ENCODE measurements at regions not wholly inside any gene's neighbourhood (a gene's known extent, or its start where the extent isn't known, plus 50 kb on each side); places are given as distances from the start of the nearest gene placed in this dataset.
"Not testable (repeated sequence)": the region's sequence is repeated elsewhere in the genome, so short reads cannot be mapped to it uniquely, and the experiment has no call there.

GRCh38 chr2:76697439-76697838, 824.7 kb downstream of the LRRTM4 start:
- DNase-seq: not testable (repeated sequence)

GRCh38 chr2:76692908-76693307, 829.3 kb downstream of the LRRTM4 start:
- DNase-seq: no peak

- no peak for DNase-seq
Measured at GRCh38 chr2:76688732-76689131, 833.4 kb downstream of the LRRTM4 start.

DNA sequence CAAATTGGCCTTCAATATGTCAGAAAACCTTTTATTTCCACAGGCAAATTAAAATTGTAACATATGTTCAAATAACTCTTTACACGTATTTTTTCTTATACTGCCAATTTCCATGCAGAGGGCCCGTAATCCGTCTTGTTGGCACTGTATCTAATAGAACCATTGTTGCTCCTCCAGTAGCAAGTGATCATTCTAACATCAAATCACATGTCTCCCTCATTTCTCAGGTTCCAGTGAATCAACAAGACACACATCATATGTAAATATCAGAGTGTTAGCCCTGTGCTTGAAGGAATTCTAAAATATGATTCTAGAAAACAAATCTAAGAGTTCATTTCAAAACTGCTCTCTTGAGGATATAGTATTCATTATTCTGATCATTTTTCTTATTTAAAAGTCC, 834.3 kb downstream of the LRRTM4 start:
- DNase-seq: no peak

GRCh38 chr2:76684756-76685155, 837.4 kb downstream of the LRRTM4 start:
- DNase-seq: no peak

DNA sequence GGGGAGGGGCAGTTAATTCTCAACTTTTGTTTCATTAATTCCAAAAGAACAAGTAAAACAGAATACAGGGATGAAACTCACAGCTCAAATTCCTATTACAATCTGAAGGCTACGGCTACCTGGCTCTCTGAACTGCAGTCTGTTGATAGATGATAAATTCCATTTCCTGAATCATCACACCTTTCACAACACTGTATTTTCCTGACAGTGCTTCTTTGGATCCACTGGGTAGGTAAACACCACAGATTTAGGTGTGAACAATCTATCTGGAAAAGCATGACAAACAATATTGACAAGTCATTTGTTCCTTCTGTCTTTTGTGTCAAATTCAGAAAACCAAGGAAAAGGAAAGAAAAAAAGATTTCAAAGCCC, 843.2 kb downstream of the LRRTM4 start:
- DNase-seq: no peak

DNA sequence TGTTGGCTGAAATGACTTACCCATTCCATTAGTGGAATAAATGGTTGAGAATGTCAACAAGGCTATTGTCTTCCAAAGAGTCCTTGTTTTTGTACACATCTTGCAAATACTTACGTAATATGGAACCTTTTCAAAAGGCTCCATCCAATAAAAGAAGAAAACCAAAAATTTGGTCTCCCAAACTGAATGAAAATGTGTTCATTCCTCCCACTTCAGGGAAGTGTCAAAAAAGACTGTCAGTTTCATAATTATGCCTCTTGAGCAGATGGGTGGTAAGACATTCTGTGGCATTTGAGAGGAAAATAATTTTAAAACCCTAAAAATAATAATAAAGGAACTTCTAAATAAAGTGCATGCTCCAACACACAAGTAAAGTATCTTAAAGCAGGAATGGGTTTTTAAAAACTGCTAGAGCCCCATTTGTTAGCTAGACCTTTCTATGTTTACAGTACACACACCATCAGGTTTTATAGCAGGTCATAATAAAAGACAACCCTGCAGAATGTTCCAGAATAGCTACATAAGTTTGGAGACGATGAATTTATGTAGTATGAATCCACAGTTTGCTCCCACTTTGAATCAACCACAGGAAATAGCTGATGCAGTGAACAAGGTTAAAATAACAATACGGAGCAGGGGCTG, 843.7 kb downstream of the LRRTM4 start:
- DNase-seq: no peak

GRCh38 chr2:76675212-76675611, 847.0 kb downstream of the LRRTM4 start:
- DNase-seq: no peak

- no peak for DNase-seq
Measured at GRCh38 chr2:76672798-76673197, 849.4 kb downstream of the LRRTM4 start.

- DNase-seq: no peak
Measured at GRCh38 chr2:76669966-76670465, 852.2 kb downstream of the LRRTM4 start.

GRCh38 chr2:76668279-76668678, 853.9 kb downstream of the LRRTM4 start:
- no peak for DNase-seq

DNA sequence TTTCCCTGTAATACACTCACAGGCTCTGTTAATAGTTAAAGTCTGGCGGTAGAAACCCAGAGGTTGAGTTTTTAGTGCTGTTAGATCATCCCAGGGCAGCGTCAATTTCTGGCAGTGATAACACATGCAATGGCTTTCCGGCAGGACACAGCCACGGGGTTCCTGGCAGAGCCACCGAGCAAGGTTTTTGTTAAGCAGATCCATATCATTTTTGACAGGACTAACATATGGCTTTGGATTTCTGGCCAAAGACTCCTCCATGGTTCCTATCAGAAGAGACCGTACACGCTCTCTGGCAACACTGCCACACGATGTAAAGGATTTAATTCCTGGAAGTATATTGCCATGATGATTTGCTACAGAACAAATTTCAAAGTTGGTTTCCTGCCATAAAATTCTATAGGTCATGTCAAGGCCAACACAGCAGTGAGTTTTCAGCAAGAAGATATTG, 854.3 kb downstream of the LRRTM4 start:
- no peak for DNase-seq

- DNase-seq: no peak
Measured at GRCh38 chr2:76642129-76642528, 880.0 kb downstream of the LRRTM4 start.

- no peak for DNase-seq
Measured at GRCh38 chr2:76641506-76641905, 880.7 kb downstream of the LRRTM4 start.

GRCh38 chr2:76640905-76641304, 881.3 kb downstream of the LRRTM4 start:
- no peak for DNase-seq

- DNase-seq: no peak
Measured at GRCh38 chr2:76639171-76639680, 883.0 kb downstream of the LRRTM4 start.

DNA sequence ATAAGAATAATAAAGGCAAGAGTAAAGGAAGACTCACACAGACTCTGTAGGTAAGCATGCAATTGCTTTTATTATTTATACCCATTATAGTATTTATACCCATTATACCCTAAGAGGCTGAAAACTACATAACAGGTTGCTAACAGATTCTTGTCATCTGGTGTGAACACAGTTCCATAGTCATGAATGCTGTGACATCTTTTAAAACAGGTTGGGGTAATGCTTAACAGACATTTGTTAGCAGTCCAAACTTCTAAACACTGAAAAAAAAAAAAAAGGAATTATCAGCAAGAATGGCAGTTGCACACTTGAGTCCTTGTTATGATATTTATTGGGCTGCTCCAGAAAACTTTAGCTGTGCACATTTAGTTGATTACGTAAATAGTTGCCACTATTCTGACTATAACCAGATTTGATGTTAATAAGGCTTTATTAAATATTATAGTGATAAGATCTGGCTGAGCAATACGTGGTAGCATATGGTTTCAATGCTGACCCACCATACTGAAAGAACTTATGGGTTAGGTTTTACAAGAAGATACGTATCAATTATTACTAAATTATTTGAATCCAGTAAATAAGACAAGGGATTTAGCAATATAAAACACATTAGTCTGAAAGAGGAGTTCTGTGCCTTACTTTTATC, 888.8 kb downstream of the LRRTM4 start:
- DNase-seq: no peak

- DNase-seq: no peak
Measured at GRCh38 chr2:76625101-76625500, 897.1 kb downstream of the LRRTM4 start.

DNA sequence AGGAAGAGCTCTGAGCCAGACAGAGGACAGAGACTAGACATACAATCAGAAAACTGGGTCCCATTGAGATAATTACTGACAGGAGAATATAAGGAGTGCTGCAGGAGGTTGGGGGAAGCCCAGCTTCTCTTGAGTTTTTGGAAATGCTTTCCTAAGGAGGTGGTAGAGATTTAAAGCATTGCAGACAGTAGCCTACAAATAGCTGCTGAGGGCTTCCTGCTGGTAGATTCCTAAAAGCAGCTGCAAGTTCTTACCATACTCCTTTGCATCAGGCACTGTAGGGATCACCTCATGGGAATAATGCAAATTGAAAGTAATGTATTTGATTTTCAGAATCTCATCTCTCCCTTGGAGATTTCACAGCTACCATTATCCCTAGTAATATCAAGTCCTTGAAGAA, 902.6 kb upstream of the GCFC2 start:
- DNase-seq: no peak

DNA sequence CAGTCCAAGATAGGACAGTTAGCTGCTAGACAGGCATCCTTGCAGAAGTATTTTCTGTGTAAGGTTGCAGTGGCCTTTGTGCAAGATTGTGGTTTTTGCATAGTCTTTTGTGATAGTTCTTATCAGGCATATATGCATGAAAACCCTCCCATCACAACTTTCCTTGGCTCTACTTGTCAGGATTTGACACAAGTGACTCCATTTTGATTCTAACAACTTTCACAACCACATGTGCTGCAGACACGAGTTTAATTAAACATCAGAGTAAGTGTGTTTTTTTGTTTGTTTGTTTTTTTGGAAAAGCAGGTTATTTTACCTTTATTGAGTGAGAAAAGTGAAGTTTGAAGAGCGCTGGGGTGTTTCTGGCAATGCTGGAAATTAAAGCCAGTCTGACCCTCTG, 902.0 kb upstream of the GCFC2 start:
- DNase-seq: no peak

GRCh38 chr2:76610451-76610850, 899.7 kb upstream of the GCFC2 start:
- no peak for DNase-seq

GRCh38 chr2:76599732-76600368, 889.1 kb upstream of the GCFC2 start:
- DNase-seq: no peak

- no peak for DNase-seq
Measured at GRCh38 chr2:76584474-76584873, 873.8 kb upstream of the GCFC2 start.

DNA sequence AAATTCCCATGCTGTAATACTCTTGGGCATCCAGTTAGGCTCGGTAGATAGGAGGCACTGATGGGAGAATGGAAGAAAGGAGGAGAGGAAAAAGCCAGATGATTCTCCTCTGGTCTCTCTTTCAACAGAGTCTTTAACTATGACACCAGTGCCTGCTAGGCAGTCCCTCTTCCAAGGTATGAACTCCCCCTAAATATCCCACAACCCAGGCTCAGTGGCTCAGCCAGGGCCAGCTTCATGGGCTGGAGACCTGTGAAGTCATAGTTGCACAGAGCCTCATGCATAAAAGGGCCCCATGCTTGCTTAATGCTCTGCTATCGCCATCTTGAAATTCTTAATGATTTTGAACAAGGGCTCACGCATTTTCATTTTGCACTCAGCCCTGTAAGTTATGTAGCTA, 869.2 kb upstream of the GCFC2 start:
- DNase-seq: no peak

Data from activated CD4-positive, CD25-positive, alpha-beta regulatory T cell (primary cell).